Smooth muscle cell (in vitro differentiated cells): ENCODE measurements at regions not wholly inside any gene's neighbourhood (a gene's known extent, or its start where the extent isn't known, plus 50 kb on each side); places are given as distances from the start of the nearest gene placed in this dataset.

Experiments used
- DNase-seq: peaks from one replicate; lab custom pipeline; 2025; ENCODE audit not compliant: unreplicated experiment; lab: John Stamatoyannopoulos, UW
- H2AFZ ChIP-seq: fragments of 200-600 bp; sonication (generic); 2 replicates; pipeline ENCODE4 v1.6.0; 2016; ENCODE audit warnings: antibody characterized with exemption, low read depth, mild to moderate bottlenecking
- H3F3A ChIP-seq: fragments of 200-600 bp; sonication (generic); 2 replicates; pipeline ENCODE4 v1.6.0; 2017; ENCODE audit warnings: antibody characterized with exemption, low read depth
- H3K27ac ChIP-seq: fragments of 200-600 bp; sonication (generic); 2 replicates; pipeline ENCODE4 v1.5.1; 2016; ENCODE audit warnings: low read depth, mild to moderate bottlenecking
- H3K27me3 ChIP-seq: fragments of 200-600 bp; sonication (generic); 2 replicates; pipeline ENCODE4 v1.6.1; 2016; ENCODE audit warnings: low read depth, mild to moderate bottlenecking
- H3K36me3 ChIP-seq: fragments of 200-600 bp; sonication (generic); 2 replicates; pipeline ENCODE4 v1.5.1; 2016; ENCODE audit warnings: low read depth
- H3K4me1 ChIP-seq: fragments of 200-600 bp; sonication (generic); 2 replicates; pipeline ENCODE4 v1.5.1; 2016; ENCODE audit warnings: low read depth
- H3K4me2 ChIP-seq: fragments of 200-600 bp; sonication (generic); 2 replicates; pipeline ENCODE4 v1.6.0; 2016; ENCODE audit warnings: mild to moderate bottlenecking
- H3K4me3 ChIP-seq: fragments of 200-600 bp; sonication (generic); 2 replicates; pipeline ENCODE4 v1.5.1; 2016; ENCODE audit warnings: mild to moderate bottlenecking
- H3K79me2 ChIP-seq: fragments of 200-600 bp; sonication (generic); 2 replicates; pipeline ENCODE4 v1.6.0; 2016; ENCODE audit warnings: low read depth, mild to moderate bottlenecking
- H3K9ac ChIP-seq: fragments of 200-600 bp; sonication (generic); 2 replicates; pipeline ENCODE4 v1.6.0; 2016; ENCODE audit warnings: low read depth
- H3K9me3 ChIP-seq: fragments of 200-600 bp; sonication (generic); replicated peaks from 2 replicates; pipeline ENCODE4 v1.5.1; 2016; ENCODE audit warnings: low read depth
- H4K20me1 ChIP-seq: fragments of 200-600 bp; sonication (generic); 2 replicates; pipeline ENCODE4 v1.6.0; 2016; ENCODE audit warnings: low read depth
- CTCF ChIP-seq: fragments of 200-600 bp; sonication (generic); IDR thresholded peaks from 2 replicates; pipeline ENCODE4 v1.5.1; 2017; ENCODE audit warnings: borderline replicate concordance, mild to moderate bottlenecking, antibody characterized with exemption; ENCODE audit not compliant: insufficient read depth, poor library complexity, severe bottlenecking
- WGBS: methylation state at CpG from one replicate; pipeline ENCODE4 v1.1.7; 2016; ENCODE audit warnings: low lambda C conversion rate; 5-methylcytosine and 5-hydroxymethylcytosine counted together

- no peak for TF ChIP-seq CTCF
- no peaks in the 10 kb centered on the region for H4K20me1 ChIP-seq
- no peak overlapping the region for H2AFZ ChIP-seq
- DNase-seq = no peak
- H3K79me2 ChIP-seq = no peaks in the 10 kb centered on the region
- 49% methylated on average over 2 of the region's 2 CpGs for WGBS
- no peak overlapping the region for H3K4me2 ChIP-seq
- no peaks in the 10 kb centered on the region for H3K4me1 ChIP-seq
- no peaks in the 10 kb centered on the region for H3K9me3 ChIP-seq
- no peak overlapping the region for H3K4me3 ChIP-seq
- no peak overlapping the region for H3K9ac ChIP-seq
- H3K36me3 ChIP-seq = no peaks in the 10 kb centered on the region
- no peak overlapping the region for H3K27ac ChIP-seq
- no peaks in the 10 kb centered on the region for H3F3A ChIP-seq
- no peaks in the 10 kb centered on the region for H3K27me3 ChIP-seq
These were observed 330.9 kb upstream of the PPP1R2C start for GRCh38 chrX:43108828-43109227.

GRCh38 chrX:43121637-43122036 lies 343.7 kb upstream of the PPP1R2C start:
- H3K4me2 ChIP-seq = no peak overlapping the region
- H3K36me3 ChIP-seq = no peaks in the 10 kb centered on the region
- TF ChIP-seq CTCF = peak; percentile 36
- no peaks in the 10 kb centered on the region for H3K9me3 ChIP-seq
- no peak overlapping the region for H3K9ac ChIP-seq
- 94% methylated on average over 1 of the region's 1 CpG for WGBS
- H4K20me1 ChIP-seq = no peaks in the 10 kb centered on the region
- H3K79me2 ChIP-seq = no peaks in the 10 kb centered on the region
- no peak overlapping the region for H2AFZ ChIP-seq
- no peak for DNase-seq
- no peaks in the 10 kb centered on the region for H3F3A ChIP-seq
- no peaks in the 10 kb centered on the region for H3K27me3 ChIP-seq
- no peaks in the 10 kb centered on the region for H3K4me1 ChIP-seq
- H3K27ac ChIP-seq = no peak overlapping the region
- no peak overlapping the region for H3K4me3 ChIP-seq

DNA sequence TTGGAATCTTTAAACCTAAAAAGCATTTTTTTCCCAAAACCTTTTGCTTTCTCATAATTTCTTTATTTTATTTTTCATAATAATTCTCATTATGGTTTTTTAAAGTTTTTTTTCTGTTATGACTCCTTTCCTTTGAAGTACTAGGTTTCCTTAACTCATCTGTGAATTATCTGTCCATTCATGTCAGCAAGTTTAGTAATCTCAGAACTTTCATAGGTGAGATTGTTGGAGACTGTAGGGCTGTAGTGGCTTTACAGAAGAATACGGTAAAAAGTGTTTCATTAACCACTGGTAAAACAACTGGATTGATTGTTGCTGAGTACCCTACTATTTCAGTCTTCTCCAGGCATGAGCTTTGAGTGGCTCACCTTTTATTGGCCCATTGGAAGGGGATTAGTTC lies 361.7 kb upstream of the PPP1R2C start:
- TF ChIP-seq CTCF = no peak
- Histone ChIP-seq H3K4me2 (no peak overlapping the region), H3K79me2 (no peaks in the 10 kb centered on the region), H3K9ac (no peak overlapping the region), H3F3A (no peaks in the 10 kb centered on the region), H4K20me1 (no peaks in the 10 kb centered on the region), H3K9me3 (no peaks in the 10 kb centered on the region), H3K36me3 (no peaks in the 10 kb centered on the region), H3K4me3 (no peak overlapping the region), H2AFZ (no peak overlapping the region), H3K4me1 (no peaks in the 10 kb centered on the region), H3K27ac (no peak overlapping the region), H3K27me3 (no peaks in the 10 kb centered on the region)
- no peak for DNase-seq
- WGBS = 97% methylated on average over 1 of the region's 1 CpG

- Histone ChIP-seq H3K27me3 (no peaks in the 10 kb centered on the region), H3K9ac (no peak overlapping the region), H3K4me2 (no peak overlapping the region), H2AFZ (no peak overlapping the region), H4K20me1 (no peaks in the 10 kb centered on the region), H3K79me2 (no peaks in the 10 kb centered on the region), H3K27ac (no peak overlapping the region), H3K9me3 (no peaks in the 10 kb centered on the region), H3K36me3 (no peaks in the 10 kb centered on the region), H3K4me1 (no peaks in the 10 kb centered on the region), H3K4me3 (no peak overlapping the region), H3F3A (no peaks in the 10 kb centered on the region)
- WGBS = 82% methylated on average over 2 of the region's 2 CpGs
- no peak for DNase-seq
- no peak for TF ChIP-seq CTCF
These were observed 362.6 kb upstream of the PPP1R2C start for GRCh38 chrX:43140582-43140981.
